Uterus (tissue), 2 donors: ENCODE measurements at regions not wholly inside any gene's neighbourhood (a gene's known extent, or its start where the extent isn't known, plus 50 kb on each side); places are given as distances from the start of the nearest gene placed in this dataset.

Experiments used
- CTCF ChIP-seq, 4 experiments: fragments of 200-600 bp in 2 of 4; fragments of 450-650 bp in 2 of 4; sonication (generic) in 2 of 4; IDR thresholded peaks; one replicate each; pipeline ENCODE4 v1.5.1; 2016 to 2019; ENCODE audit warnings: antibody characterized with exemption in 4 of 4, mild to moderate bottlenecking in 2 of 4, moderate library complexity in 1 of 4
- POLR2A ChIP-seq, 2 donors: fragments of 450-650 bp; IDR thresholded peaks; one replicate each; pipeline ENCODE4 v1.6.1; 2016; ENCODE audit warnings: antibody characterized with exemption in 2 of 2, mild to moderate bottlenecking in 1 of 2, moderate library complexity in 1 of 2

DNA sequence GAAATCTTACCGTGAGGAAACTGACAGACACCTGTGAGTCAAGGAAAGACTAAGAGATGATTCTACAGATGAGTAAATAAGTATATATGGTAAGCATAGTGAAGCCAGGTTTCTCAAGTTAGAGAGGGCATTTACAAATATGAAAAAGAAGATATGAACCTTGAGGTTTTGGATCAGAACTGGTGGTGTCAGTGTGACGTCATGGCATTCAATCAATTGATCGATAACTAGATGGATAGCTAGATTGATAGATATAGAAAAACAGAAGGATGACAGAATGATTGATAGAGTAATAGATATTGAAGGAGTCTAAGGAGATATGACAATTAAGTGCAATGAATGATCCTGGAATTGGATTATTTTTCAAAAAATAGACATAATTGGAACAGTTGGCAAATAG is 350.2 kb upstream of the MC4R start:
- TF ChIP-seq POLR2A (IDR thresholded peaks at IDR 0.05) (no peak), CTCF (IDR thresholded peaks at IDR 0.05) (no peak)
